K562 (cell line): ENCODE measurements at regions not wholly inside any gene's neighbourhood (a gene's known extent, or its start where the extent isn't known, plus 50 kb on each side); places are given as distances from the start of the nearest gene placed in this dataset.

ENCODE experiments used
- ATAC-seq: fragments of 200-7000 bp; cut with Tn5 transposase; 3 replicates; pipeline ENCODE4 v1.9.1; 2020; ENCODE audit warnings: moderate library complexity
- BruUV-seq: library from RNA; stranded (reverse); fragments of 400-500 nt; replicated peaks from 2 replicates; lab custom pipeline; 2021; lab: Mats Ljungman, UMichigan
- CTCF ChIA-PET: fragments of 300-600 bp; formaldehyde crosslinking; extraction: SDS; loops from one replicate; lab custom pipeline; 2021; ENCODE audit warnings: low intra/inter-chr PET ratio; lab: Yijun Ruan, JAX
- POLR2A ChIA-PET: fragments of 300-600, 350-650 bp; sonication (Branson Sonifier 250); formaldehyde crosslinking; extraction: SDS; loops from one replicate; lab custom pipeline; 2021; ENCODE audit warnings: antibody characterized with exemption, inconsistent platforms; lab: Yijun Ruan, JAX
- DNase-seq, 4 experiments: peaks; one replicate each; pipeline versions ENCODE4 v3.0.0 to v3.0.0-alpha.2; 2011 to 2018; ENCODE audit warnings: low spot score in 3 of 4, mixed read lengths in 3 of 4; ENCODE audit errors: extremely low read depth in 1 of 4
- FAIRE-seq: peaks from 2 replicates; lab custom pipeline; 2011; peaks lifted over from hg19 to GRCh38; lab: Jason Lieb, UNC
- H2AFZ ChIP-seq: 2 replicates; pipeline ENCODE4 v1.6.0; 2011; ENCODE audit warnings: low read depth, low read length, control low read depth, inconsistent platforms
- H3K27ac ChIP-seq: fragments of 200-600 bp; 3 replicates; pipeline ENCODE4 v1.8.0; 2011; ENCODE audit warnings: low read depth, mild to moderate bottlenecking, control low read depth, inconsistent platforms, low read length, moderate library complexity, mixed read lengths; ENCODE audit errors: extremely low read depth
- H3K27me3 ChIP-seq, 2 experiments: fragments of 300-600 bp in 1 of 2; 2 replicates in 1 of 2; 3 replicates in 1 of 2; pipeline versions ENCODE4 v1.6.0 to v1.8.0; 2011; ENCODE audit warnings: inconsistent platforms in 2 of 2, low read length in 2 of 2, mild to moderate bottlenecking in 1 of 2, mixed read lengths in 1 of 2, moderate library complexity in 1 of 2; ENCODE audit not compliant: control insufficient read depth in 2 of 2, insufficient read depth in 2 of 2
- H3K36me3 ChIP-seq: fragments of 300-600 bp; 3 replicates; pipeline ENCODE4 v1.8.0; 2011; ENCODE audit warnings: mild to moderate bottlenecking, low read length, inconsistent platforms; ENCODE audit not compliant: control insufficient read depth, insufficient read depth
- H3K4me1 ChIP-seq, 2 experiments: fragments of 200-600 bp in 1 of 2; replicated peaks in 1 of 2; 2 replicates in 1 of 2; 3 replicates in 1 of 2; pipeline versions ENCODE4 v1.5.1 to v1.8.0; 2011; ENCODE audit warnings: inconsistent platforms in 2 of 2, low read length in 2 of 2, mild to moderate bottlenecking in 1 of 2, mixed read lengths in 1 of 2, moderate library complexity in 1 of 2; ENCODE audit not compliant: control insufficient read depth in 2 of 2, insufficient read depth in 2 of 2
- H3K4me2 ChIP-seq: 2 replicates; pipeline ENCODE4 v1.6.1; 2011; ENCODE audit warnings: low read length, control low read depth, inconsistent platforms, mixed read lengths; ENCODE audit not compliant: insufficient read depth
- H3K4me3 ChIP-seq: fragments of 200-600 bp; sonication (generic), shearing (Covaris generic); 2 replicates; pipeline ENCODE4 v1.5.1; 2016; ENCODE audit warnings: control low read depth, inconsistent platforms
- H3K79me2 ChIP-seq: fragments of 200-600 bp; 3 replicates; pipeline ENCODE4 v1.8.0; 2011; ENCODE audit warnings: low read length, inconsistent platforms; ENCODE audit not compliant: control insufficient read depth, insufficient read depth
- H3K9ac ChIP-seq, 2 experiments: 2 replicates each; pipeline versions ENCODE4 v1.6.0 to v1.6.1; 2011; ENCODE audit warnings: low read depth in 2 of 2, low read length in 2 of 2, control low read depth in 1 of 2, inconsistent platforms in 1 of 2, mild to moderate bottlenecking in 1 of 2, mixed read lengths in 1 of 2; ENCODE audit not compliant: insufficient read depth in 1 of 2
- H3K9me1 ChIP-seq: one replicate; pipeline ENCODE4 v1.6.0; 2011; ENCODE audit warnings: inconsistent platforms, mild to moderate bottlenecking, low read length, moderate library complexity; ENCODE audit not compliant: control insufficient read depth, insufficient read depth
- H3K9me3 ChIP-seq: replicated peaks from 2 replicates; pipeline ENCODE4 v1.5.1; 2011; ENCODE audit warnings: low read depth, low read length, inconsistent platforms; ENCODE audit not compliant: control insufficient read depth, insufficient read depth
- H4K20me1 ChIP-seq: replicated peaks from 2 replicates; pipeline ENCODE4 v1.6.1; 2011; ENCODE audit warnings: low read length, inconsistent platforms, mixed read lengths; ENCODE audit not compliant: control insufficient read depth, insufficient read depth
- CHCHD3 ChIP-seq: fragments of 250-450 bp; sonication (Bioruptor Pico); IDR thresholded peaks from 2 replicates; pipeline ENCODE4 v2.1.2; 2022; ENCODE audit warnings: mild to moderate bottlenecking
- CREM ChIP-seq: IDR thresholded peaks from 2 replicates; pipeline ENCODE4 v1.6.1; 2014; ENCODE audit warnings: antibody characterized with exemption, low read depth
- NFRKB ChIP-seq: fragments of 450-650 bp; IDR thresholded peaks from 2 replicates; pipeline ENCODE4 v1.6.1; 2016; ENCODE audit warnings: low read depth
- NR2C2 ChIP-seq, 2 experiments: fragments of 200-800 bp in 1 of 2; sonication (Bioruptor generic) in 1 of 2; sonication (generic) in 1 of 2; formaldehyde crosslinking in 1 of 2; IDR thresholded peaks; 2 replicates each; pipeline versions ENCODE4 v1.6.1 to v1.8.0; 2016 to 2022; ENCODE audit warnings: mild to moderate bottlenecking in 1 of 2, missing compliant biosample characterization in 1 of 2, missing genetic modification characterization in 1 of 2, missing genetic modification reagents in 1 of 2
- NRF1 ChIP-seq, 2 experiments: fragments of 450-650 bp; IDR thresholded peaks in 1 of 2; conservative IDR thresholded peaks in 1 of 2; 2 replicates each; pipeline ENCODE4 v1.6.1; 2014; ENCODE audit warnings: mild to moderate bottlenecking in 2 of 2
- SRSF7 ChIP-seq: fragments of 200-400 bp; formaldehyde crosslinking; optimal IDR thresholded peaks from 2 replicates; pipeline ENCODE3; 2017; ENCODE audit warnings: mild to moderate bottlenecking, low read depth, low read length
- ZNF143 ChIP-seq: sonication (generic); formaldehyde crosslinking; IDR thresholded peaks from 2 replicates; pipeline ENCODE4 v1.9.0; 2022; ENCODE audit warnings: mild to moderate bottlenecking, missing genetic modification reagents
- ZNF79 ChIP-seq: fragments of 250-450 bp; sonication (Bioruptor Pico); IDR thresholded peaks from 2 replicates; pipeline ENCODE4 v1.4.0; 2020; ENCODE audit warnings: low read depth, mild to moderate bottlenecking, moderate library complexity
- WGBS: fragments of 100-300 bp; shearing (Covaris generic); methylation state at CpG from one replicate; pipeline ENCODE4 v1.1.6; 2016; ENCODE audit warnings: low coverage, mixed read lengths; ENCODE audit not compliant: insufficient coverage; ENCODE audit errors: missing lambda C conversion rate; 5-methylcytosine and 5-hydroxymethylcytosine counted together
- in situ Hi-C: fragments of 300-500 bp; cut with MboI; formaldehyde crosslinking; loops from 4 replicates; pipeline ENCODE4 v1.15.0; 2018; ENCODE audit warnings: inconsistent platforms, mixed read lengths
- intact Hi-C: fragments of 100-400 bp; cut with micrococcal nuclease; formaldehyde crosslinking; loops from 2 replicates; pipeline ENCODE4 v1.14.2; 2022
- TF ChIP-seq, protein P1 (sequence below): fragments of 250-450 bp; sonication (Bioruptor Pico); IDR thresholded peaks from 2 replicates; pipeline ENCODE4 v1.4.0; 2020
- TF ChIP-seq, protein P2 (sequence below): fragments of 450-650 bp; IDR thresholded peaks from 2 replicates; pipeline ENCODE4 v1.6.1; 2016; ENCODE audit warnings: low read depth, mild to moderate bottlenecking, moderate library complexity

DNA sequence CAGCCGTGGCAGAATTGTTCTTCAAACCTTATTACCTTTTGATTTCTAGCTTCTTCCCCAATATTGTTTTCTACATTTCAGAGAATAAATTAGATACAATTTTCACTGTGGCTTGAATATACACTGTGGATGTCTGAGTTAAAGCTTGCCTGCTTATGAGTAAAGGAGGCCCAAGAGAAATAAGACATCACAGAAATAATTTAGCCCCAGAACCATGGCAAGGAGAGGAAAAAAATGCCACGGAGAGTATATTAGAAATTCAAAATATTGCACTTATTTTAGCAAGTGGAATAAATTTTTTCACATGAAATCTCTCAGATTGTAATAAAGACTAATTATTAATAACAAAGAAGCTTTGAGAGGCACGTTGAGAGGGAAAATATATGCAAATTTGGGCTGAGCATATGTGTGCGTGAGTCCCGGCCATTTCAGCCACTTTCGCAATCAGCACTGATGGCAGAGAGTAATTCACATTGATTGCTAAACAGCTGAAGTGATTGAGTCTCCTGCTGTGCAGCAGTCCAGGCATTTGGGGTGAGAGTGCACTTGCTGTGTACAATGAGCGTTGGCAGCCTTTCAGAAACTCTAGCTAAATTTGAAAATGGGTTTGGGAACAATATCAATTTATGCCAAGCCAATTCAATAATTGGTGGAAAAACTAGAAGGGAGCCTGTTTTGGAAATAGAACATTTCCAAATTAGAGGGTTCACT is 596.0 kb downstream of the EPM2A start:
- Histone ChIP-seq H3K9me1 (no peaks in the 10 kb centered on the region), H3K4me3 (no peak overlapping the region), H4K20me1 (no peaks in the 10 kb centered on the region), H3K79me2 (no peaks in the 10 kb centered on the region), H3K9me3 (0 out of 2 replicates have a peak, but pooled peaks cover 2% of the 10 kb centered on the region), H3K36me3 (no peaks in the 10 kb centered on the region), H3K9ac (no peak overlapping the region), H3K27me3 (no peaks in the 10 kb centered on the region), H3K4me2 (no peak overlapping the region), H2AFZ (no peak overlapping the region), H3K27ac (no peak overlapping the region), H3K4me1 (no peaks in the 10 kb centered on the region)
- ChIA-PET POLR2A (no interaction called here), CTCF (no interaction called here)
- no peak for DNase-seq
- intact Hi-C loops (no loop called here), in situ Hi-C loops (no loop called here)
- TF ChIP-seq CREM, result no peak
- no peak for FAIRE-seq
- no TSS peak for BruUV-seq
- WGBS, result 2% methylated on average over 7 of the region's 7 CpGs
- ATAC-seq, result no peak

GRCh38 chr6:145139895-145140294 is 595.4 kb downstream of the EPM2A start:
- no peak overlapping the region for H3K9ac ChIP-seq
- BruUV-seq, result no TSS peak
- no peaks in the 10 kb centered on the region for H3K9me1 ChIP-seq
- no peak overlapping the region for H3K4me2 ChIP-seq
- no peaks in the 10 kb centered on the region for H3K36me3 ChIP-seq
- intact Hi-C loops, result no loop called here
- no peaks in the 10 kb centered on the region for H3K27me3 ChIP-seq
- no peaks in the 10 kb centered on the region for H3K4me1 ChIP-seq
- CTCF ChIA-PET, result no interaction called here
- H2AFZ ChIP-seq, result no peak overlapping the region
- 0 out of 2 replicates have a peak, but pooled peaks cover 2% of the 10 kb centered on the region for H3K9me3 ChIP-seq
- no peaks in the 10 kb centered on the region for H3K79me2 ChIP-seq
- H3K27ac ChIP-seq, result no peak overlapping the region
- POLR2A ChIA-PET, result no interaction called here
- DNase-seq (no peak), ATAC-seq (no peak), FAIRE-seq (no peak)
- no peaks in the 10 kb centered on the region for H4K20me1 ChIP-seq
- no peak overlapping the region for H3K4me3 ChIP-seq
- in situ Hi-C loops, result no loop called here
- no peak for TF ChIP-seq CHCHD3 (CRISPR knock-in tag)
- TF ChIP-seq, protein P1, sequence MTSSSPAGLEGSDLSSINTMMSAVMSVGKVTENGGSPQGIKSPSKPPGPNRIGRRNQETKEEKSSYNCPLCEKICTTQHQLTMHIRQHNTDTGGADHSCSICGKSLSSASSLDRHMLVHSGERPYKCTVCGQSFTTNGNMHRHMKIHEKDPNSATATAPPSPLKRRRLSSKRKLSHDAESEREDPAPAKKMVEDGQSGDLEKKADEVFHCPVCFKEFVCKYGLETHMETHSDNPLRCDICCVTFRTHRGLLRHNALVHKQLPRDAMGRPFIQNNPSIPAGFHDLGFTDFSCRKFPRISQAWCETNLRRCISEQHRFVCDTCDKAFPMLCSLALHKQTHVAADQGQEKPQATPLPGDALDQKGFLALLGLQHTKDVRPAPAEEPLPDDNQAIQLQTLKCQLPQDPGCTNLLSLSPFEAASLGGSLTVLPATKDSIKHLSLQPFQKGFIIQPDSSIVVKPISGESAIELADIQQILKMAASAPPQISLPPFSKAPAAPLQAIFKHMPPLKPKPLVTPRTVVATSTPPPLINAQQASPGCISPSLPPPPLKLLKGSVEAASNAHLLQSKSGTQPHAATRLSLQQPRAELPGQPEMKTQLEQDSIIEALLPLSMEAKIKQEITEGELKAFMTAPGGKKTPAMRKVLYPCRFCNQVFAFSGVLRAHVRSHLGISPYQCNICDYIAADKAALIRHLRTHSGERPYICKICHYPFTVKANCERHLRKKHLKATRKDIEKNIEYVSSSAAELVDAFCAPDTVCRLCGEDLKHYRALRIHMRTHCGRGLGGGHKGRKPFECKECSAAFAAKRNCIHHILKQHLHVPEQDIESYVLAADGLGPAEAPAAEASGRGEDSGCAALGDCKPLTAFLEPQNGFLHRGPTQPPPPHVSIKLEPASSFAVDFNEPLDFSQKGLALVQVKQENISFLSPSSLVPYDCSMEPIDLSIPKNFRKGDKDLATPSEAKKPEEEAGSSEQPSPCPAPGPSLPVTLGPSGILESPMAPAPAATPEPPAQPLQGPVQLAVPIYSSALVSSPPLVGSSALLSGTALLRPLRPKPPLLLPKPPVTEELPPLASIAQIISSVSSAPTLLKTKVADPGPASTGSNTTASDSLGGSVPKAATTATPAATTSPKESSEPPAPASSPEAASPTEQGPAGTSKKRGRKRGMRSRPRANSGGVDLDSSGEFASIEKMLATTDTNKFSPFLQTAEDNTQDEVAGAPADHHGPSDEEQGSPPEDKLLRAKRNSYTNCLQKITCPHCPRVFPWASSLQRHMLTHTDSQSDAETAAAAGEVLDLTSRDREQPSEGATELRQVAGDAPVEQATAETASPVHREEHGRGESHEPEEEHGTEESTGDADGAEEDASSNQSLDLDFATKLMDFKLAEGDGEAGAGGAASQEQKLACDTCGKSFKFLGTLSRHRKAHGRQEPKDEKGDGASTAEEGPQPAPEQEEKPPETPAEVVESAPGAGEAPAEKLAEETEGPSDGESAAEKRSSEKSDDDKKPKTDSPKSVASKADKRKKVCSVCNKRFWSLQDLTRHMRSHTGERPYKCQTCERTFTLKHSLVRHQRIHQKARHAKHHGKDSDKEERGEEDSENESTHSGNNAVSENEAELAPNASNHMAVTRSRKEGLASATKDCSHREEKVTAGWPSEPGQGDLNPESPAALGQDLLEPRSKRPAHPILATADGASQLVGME (CRISPR knock-in tag), result no peak
- TF ChIP-seq NFRKB, result no peak
- no peak for TF ChIP-seq NRF1 (conservative IDR thresholded peaks at IDR 0.05 in 1 of 2, IDR thresholded peaks at IDR 0.05 in 1 of 2)
- TF ChIP-seq ZNF143, result no peak
- TF ChIP-seq SRSF7, result no peak
- TF ChIP-seq NR2C2 (CRISPR knock-in tag; IDR thresholded peaks at IDR 0.05), result no peak
- TF ChIP-seq NR2C2 (tag; IDR thresholded peaks at IDR 0.05), result no peak
- TF ChIP-seq, protein P2, sequence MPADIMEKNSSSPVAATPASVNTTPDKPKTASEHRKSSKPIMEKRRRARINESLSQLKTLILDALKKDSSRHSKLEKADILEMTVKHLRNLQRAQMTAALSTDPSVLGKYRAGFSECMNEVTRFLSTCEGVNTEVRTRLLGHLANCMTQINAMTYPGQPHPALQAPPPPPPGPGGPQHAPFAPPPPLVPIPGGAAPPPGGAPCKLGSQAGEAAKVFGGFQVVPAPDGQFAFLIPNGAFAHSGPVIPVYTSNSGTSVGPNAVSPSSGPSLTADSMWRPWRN, result no peak
- no peak for TF ChIP-seq ZNF79
